Mucosa of rectum (tissue), 2 donors: ENCODE measurements at regions not wholly inside any gene's neighbourhood (a gene's known extent, or its start where the extent isn't known, plus 50 kb on each side); places are given as distances from the start of the nearest gene placed in this dataset.

Experiments
- H3K27ac ChIP-seq, 2 donors: one replicate each; pipeline ENCODE4 v1.7.0; 2013; ENCODE audit warnings: inconsistent platforms in 2 of 2, low read depth in 2 of 2, low read length in 2 of 2
- H3K27me3 ChIP-seq, 2 donors: one replicate each; pipeline ENCODE4 v1.7.0; 2013; ENCODE audit warnings: low read length in 2 of 2; ENCODE audit not compliant: control insufficient read depth in 2 of 2, insufficient read depth in 2 of 2
- H3K36me3 ChIP-seq, 2 donors: one replicate each; pipeline ENCODE4 v1.7.0; 2013; ENCODE audit warnings: low read length in 2 of 2; ENCODE audit not compliant: control insufficient read depth in 2 of 2, insufficient read depth in 2 of 2
- H3K4me1 ChIP-seq, 2 donors: one replicate each; pipeline ENCODE4 v1.7.0; 2013; ENCODE audit warnings: low read length in 2 of 2, mild to moderate bottlenecking in 1 of 2; ENCODE audit not compliant: control insufficient read depth in 2 of 2, insufficient read depth in 2 of 2
- H3K4me3 ChIP-seq, 2 donors: one replicate each; pipeline ENCODE4 v1.7.0; 2013; ENCODE audit warnings: low read length in 2 of 2
- H3K9ac ChIP-seq, 2 donors: one replicate each; pipeline ENCODE4 v1.7.0; 2013; ENCODE audit warnings: low read length in 2 of 2, low read depth in 1 of 2, mild to moderate bottlenecking in 1 of 2
- H3K9me3 ChIP-seq, 2 donors: one replicate each; pipeline ENCODE4 v1.7.0; 2013; ENCODE audit warnings: low read length in 2 of 2; ENCODE audit not compliant: control insufficient read depth in 2 of 2
- donor health status: healthy.
- donor health status: Normal muscosa, but diverticular disease.

DNA sequence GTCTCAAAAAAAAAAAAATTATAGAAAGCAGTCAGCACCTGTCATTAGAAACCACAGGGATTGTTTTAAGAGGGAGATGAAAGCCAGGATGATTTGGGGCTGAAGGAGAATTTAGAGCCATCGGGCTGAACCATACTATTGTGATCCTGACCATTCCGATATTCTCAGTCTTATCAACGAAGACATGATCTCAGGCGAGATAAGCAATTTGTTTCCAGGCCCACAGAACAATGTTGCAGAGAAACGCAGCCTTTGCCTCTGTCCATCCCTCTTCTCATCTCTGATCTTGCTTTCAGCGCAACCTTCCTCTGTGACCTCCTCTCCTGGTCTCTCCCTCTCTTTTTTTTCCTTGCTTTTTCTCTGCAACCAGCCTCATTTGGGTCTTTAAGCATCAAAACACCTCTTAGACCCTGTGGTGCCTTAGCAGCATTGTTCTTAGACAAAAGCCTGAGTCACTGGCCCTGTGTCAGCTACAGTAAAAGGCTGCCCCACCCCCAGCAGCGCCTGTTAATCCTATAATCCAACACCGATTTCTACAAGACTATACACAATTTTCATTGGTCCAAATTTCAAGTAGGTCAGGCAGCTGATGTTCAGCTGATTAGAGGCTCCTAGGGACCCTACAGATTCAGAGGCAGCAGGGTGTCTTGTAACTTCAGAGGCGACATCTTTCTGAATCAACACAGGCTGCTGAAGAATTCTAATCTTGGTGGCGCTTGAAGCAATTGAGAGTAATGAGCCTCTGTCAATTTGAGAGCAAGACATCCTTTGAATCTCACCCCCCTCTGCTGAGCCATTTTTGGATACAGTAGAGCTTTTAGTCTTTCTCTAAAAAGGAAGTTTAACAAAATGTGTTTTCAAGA lies 206.0 kb downstream of the NCK2 start:
- Histone ChIP-seq H3K4me3 (no peak overlapping the region), H3K36me3 (no peaks in the 10 kb centered on the region), H3K27me3 (no peaks in the 10 kb centered on the region), H3K9me3 (no peaks in the 10 kb centered on the region), H3K9ac (no peak overlapping the region), H3K27ac (no peak overlapping the region), H3K4me1 (no peaks in the 10 kb centered on the region)

DNA sequence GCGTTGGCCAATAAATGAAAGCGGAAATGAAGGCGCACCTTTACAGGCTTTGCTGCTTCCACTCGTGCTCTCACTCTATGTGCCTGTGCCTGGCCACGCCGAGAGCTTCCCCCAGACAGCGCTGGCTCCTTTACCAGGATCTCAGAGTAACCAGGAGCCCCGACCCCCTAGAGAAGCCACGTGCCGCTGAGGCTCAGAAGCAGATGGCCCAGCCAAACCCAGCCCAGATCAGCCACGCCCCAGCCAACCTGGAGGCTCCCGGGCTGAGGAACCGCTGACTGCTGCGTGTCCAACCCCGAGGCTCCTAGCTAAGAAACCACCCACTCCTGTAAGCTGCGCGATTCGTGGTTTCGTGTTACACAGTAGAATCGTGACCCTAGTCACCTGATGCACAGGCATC lies 199.3 kb downstream of the NCK2 start:
- no peak overlapping the region for H3K4me3 ChIP-seq
- no peaks in the 10 kb centered on the region for H3K27me3 ChIP-seq
- H3K36me3 ChIP-seq: no peaks in the 10 kb centered on the region
- no peaks in the 10 kb centered on the region for H3K4me1 ChIP-seq
- no peak overlapping the region for H3K27ac ChIP-seq
- H3K9me3 ChIP-seq: no peaks in the 10 kb centered on the region
- no peak overlapping the region for H3K9ac ChIP-seq
